GM12873 (cell line): ENCODE measurements at regions not wholly inside any gene's neighbourhood (a gene's known extent, or its start where the extent isn't known, plus 50 kb on each side); places are given as distances from the start of the nearest gene placed in this dataset.

Experiments used
- CTCF ChIP-seq: IDR thresholded peaks from 2 replicates; pipeline ENCODE4 v1.5.1; 2012; ENCODE audit warnings: low read depth, mild to moderate bottlenecking, moderate library complexity, low read length, control low read depth; ENCODE audit not compliant: insufficient read depth; ENCODE audit errors: missing control alignments

DNA sequence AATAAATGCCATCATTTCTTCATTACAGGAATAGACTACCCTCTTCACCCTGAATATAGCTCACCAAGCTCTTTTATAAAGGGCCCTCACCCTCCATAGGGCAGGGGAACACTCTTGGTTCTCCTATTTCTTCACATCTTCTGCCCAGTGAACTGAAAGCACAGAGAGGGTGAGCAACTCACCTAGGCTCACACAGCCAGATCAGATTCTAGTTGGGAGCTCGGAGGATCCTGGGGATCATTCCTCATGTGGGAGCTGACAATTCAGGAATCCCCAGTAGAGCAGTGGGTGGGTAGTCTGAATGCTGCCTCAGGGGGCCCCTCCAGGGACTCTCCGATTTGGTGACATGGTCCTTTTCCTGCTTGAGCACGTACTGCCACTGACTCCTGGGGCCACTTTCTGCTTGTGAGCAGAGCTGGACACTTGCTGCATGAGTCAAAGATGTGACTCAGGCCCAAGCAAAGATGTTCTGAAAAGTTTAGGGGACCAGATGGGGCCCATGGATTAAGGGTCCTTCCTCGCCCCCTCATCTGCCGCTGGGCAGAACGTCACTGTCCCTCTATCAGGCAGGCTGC is 63.7 kb upstream of the WNT4 start:
- TF ChIP-seq CTCF = no peak

DNA sequence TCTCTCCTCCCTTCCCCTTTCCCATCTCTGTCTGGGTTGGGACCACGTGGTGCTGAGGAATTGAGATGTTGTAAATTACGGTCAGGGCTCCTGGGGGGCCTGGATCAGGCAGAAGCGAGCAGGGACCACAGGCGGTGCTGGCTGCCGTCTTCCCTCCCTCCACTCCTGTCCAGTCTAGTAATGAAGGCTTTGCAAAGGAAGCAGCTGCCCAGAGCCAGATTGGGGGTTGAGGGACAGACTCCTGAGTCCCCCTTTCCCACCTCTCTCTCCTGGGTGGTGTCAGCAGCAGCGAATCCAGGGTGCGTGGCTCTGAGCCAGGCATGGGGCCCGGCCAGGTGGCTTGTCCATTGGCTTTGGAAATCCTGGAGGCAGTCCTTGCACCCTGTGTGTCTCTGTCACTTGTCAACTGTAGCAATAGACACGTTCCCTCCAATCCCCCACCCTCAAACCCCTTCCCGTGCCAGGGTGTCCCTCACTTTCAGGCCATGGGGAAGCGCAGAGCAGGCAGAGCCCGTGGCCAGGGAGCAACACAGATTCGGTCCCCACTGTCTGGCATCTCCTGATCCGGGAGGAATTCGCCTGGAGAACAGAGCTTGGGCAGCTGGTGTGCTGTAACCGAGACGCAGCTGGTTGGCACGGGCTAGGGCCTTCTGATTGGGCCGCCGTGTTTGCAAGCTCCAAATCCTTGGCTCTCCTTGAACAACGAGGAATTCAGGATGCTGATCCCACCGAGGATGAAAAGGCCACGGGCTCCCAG is 64.8 kb upstream of the WNT4 start:
- TF ChIP-seq CTCF = no peak

- peak; percentile 35 for TF ChIP-seq CTCF
These were observed 65.5 kb upstream of the WNT4 start for GRCh38 chr1:22208268-22208972.

DNA sequence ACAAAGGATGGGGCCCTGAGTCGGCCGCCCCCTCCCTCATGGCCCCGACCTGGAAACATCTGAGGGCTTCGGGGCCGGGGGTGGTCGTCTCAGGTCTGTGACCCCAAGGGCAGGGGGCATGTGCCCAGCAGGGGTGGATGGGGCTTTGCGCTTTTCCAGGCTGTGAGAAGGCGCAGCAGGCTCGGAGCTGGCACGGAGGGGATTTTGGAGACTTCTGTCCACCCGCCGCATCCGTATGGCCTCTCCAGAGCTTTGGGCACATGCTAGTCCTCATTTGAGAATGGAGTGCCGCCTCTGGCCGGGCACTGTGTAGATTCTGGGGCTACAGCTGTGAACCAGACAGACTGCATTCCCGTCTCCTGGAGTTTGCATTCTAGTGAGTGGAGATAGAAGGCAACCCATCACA is 66.1 kb upstream of the WNT4 start:
- no peak for TF ChIP-seq CTCF

GRCh38 chr1:22210176-22210575 is 67.3 kb upstream of the WNT4 start:
- TF ChIP-seq CTCF = no peak

GRCh38 chr1:22210636-22211035 is 67.7 kb upstream of the WNT4 start:
- no peak for TF ChIP-seq CTCF
